Prostate gland (tissue), 2 donors: ENCODE measurements at regions not wholly inside any gene's neighbourhood (a gene's known extent, or its start where the extent isn't known, plus 50 kb on each side); places are given as distances from the start of the nearest gene placed in this dataset.
"Not testable (repeated sequence)": the region's sequence is repeated elsewhere in the genome, so short reads cannot be mapped to it uniquely, and the experiment has no call there.

Experiments used
- CTCF ChIP-seq, 4 experiments: fragments of 200-600 bp in 2 of 4; fragments of 450-650 bp in 2 of 4; sonication (generic) in 2 of 4; IDR thresholded peaks; 1 replicate in 3 of 4; 2 replicates in 1 of 4; pipeline ENCODE4 v1.5.1; 2016 to 2019; ENCODE audit warnings: antibody characterized with exemption in 4 of 4, mild to moderate bottlenecking in 2 of 4, moderate library complexity in 2 of 4
- POLR2A ChIP-seq: fragments of 450-650 bp; IDR thresholded peaks from one replicate; pipeline ENCODE4 v1.6.1; 2016; ENCODE audit warnings: antibody characterized with exemption, mild to moderate bottlenecking
- POLR2AphosphoS5 ChIP-seq: sonication (generic); formaldehyde crosslinking; IDR thresholded peaks from one replicate; pipeline ENCODE4 v1.6.1; 2017; ENCODE audit warnings: antibody characterized with exemption

DNA sequence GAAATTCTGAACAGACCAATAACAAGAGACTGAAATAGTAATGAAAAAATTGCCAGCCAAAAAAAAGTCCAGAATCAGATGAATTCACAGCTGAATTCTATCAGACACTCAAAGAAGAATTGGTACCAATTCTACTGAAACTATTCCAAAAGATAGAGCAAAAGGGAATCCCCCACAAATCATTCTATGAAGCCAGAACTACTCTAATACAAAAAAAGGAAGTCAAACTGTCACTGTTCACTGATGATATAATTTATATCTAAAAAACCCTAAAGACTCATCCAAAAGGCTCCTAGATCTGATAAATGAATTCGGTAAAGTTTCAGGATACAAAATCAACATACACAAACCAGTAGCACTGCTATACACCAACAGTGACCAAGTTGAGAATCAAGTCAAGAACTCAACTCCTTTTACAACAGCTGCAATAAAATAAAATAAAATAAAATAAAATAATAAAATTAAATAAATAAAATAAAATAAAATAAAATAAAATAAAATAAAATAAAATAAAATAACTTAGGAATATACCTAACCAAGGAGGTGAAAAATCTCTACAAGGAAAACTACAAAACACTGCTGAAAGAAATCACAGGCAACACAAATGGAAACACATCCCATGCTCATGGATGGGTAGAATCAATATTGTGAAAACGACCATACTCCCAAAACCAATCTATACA is 270.1 kb upstream of the PREP start:
- TF ChIP-seq CTCF (IDR thresholded peaks at IDR 0.05); POLR2AphosphoS5; POLR2A: not testable (repeated sequence)
